ENCODE measurements at regions not wholly inside any gene's neighbourhood (a gene's known extent, or its start where the extent isn't known, plus 50 kb on each side); places are given as distances from the start of the nearest gene placed in this dataset.

GRCh38 chr17:70896843-70897242 is 727.5 kb downstream of the KCNJ2 start:
- DNase-seq (no peak), FAIRE-seq (no peak)
- no peaks in the 10 kb centered on the region for H3K27me3 ChIP-seq (ENCODE audit: control insufficient read depth, insufficient read depth, low read length)
- no peaks in the 10 kb centered on the region for H3K4me1 ChIP-seq (ENCODE audit: control insufficient read depth in 2 of 3, insufficient read depth in 2 of 3, low read depth in 1 of 3, low read length in 3 of 3)
- H3K27ac ChIP-seq (ENCODE audit: low read depth in 2 of 2, low read length in 2 of 2), result no peak overlapping the region
- no peak overlapping the region for H3K9ac ChIP-seq (ENCODE audit: low read length in 3 of 3)
- no peak for TF ChIP-seq CTCF (IDR thresholded peaks at IDR 0.05; ENCODE audit: borderline replicate concordance, extremely low read depth, insufficient read depth)
- no peaks in the 10 kb centered on the region for H3K36me3 ChIP-seq (ENCODE audit: control insufficient read depth in 2 of 3, insufficient read depth in 3 of 3, low read length in 3 of 3)
- H3K9me3 ChIP-seq (ENCODE audit: control insufficient read depth in 2 of 3, insufficient read depth in 1 of 3, low read length in 3 of 3), result peaks cover 0 to 2% (median 0%) of the 10 kb centered on the region in 3 donors
- no peak overlapping the region for H3K4me3 ChIP-seq (ENCODE audit: low read length in 3 of 3)
- intact Hi-C loops (cut with DNase I), result no loop called here

DNA sequence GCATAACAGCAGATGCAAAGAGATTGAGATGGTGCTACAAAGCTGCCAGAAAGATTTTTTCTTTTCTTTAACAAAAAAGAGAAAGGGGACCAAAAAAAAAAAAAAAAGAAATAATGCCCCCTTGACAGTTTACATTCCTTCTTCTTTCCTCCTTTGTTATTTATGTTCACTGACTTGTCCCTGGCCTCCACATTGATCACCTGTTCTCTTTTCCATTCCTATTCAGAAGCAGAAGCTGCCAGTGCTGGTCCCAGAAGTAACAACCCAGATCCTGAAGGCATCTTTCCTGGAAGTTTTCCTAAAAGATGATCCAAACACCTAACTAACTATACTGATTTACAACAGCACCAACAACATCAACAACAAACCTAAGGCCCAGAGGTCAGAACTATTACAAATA is 728.1 kb downstream of the KCNJ2 start:
- intact Hi-C loops (cut with DNase I), result no loop called here
- DNase-seq (no peak), FAIRE-seq (no peak)
- H3K4me1 ChIP-seq (ENCODE audit: control insufficient read depth in 2 of 3, insufficient read depth in 2 of 3, low read depth in 1 of 3, low read length in 3 of 3), result no peaks in the 10 kb centered on the region
- H3K36me3 ChIP-seq (ENCODE audit: control insufficient read depth in 2 of 3, insufficient read depth in 3 of 3, low read length in 3 of 3), result no peaks in the 10 kb centered on the region
- H3K27ac ChIP-seq (ENCODE audit: low read depth in 2 of 2, low read length in 2 of 2), result no peak overlapping the region
- peaks cover 0 to 2% (median 0%) of the 10 kb centered on the region in 3 donors for H3K9me3 ChIP-seq (ENCODE audit: control insufficient read depth in 2 of 3, insufficient read depth in 1 of 3, low read length in 3 of 3)
- H3K27me3 ChIP-seq (ENCODE audit: control insufficient read depth, insufficient read depth, low read length), result no peaks in the 10 kb centered on the region
- H3K4me3 ChIP-seq (ENCODE audit: low read length in 3 of 3), result no peak overlapping the region
- TF ChIP-seq CTCF (IDR thresholded peaks at IDR 0.05; ENCODE audit: borderline replicate concordance, extremely low read depth, insufficient read depth), result no peak
- no peak overlapping the region for H3K9ac ChIP-seq (ENCODE audit: low read length in 3 of 3)

- H3K9ac ChIP-seq (ENCODE audit: low read length in 3 of 3), result no peak overlapping the region
- DNase-seq, result no peak
- no peak overlapping the region for H3K27ac ChIP-seq (ENCODE audit: low read depth in 2 of 2, low read length in 2 of 2)
- no peaks in the 10 kb centered on the region for H3K36me3 ChIP-seq (ENCODE audit: control insufficient read depth in 2 of 3, insufficient read depth in 3 of 3, low read length in 3 of 3)
- peaks cover 0 to 3% (median 2%) of the 10 kb centered on the region in 3 donors for H3K9me3 ChIP-seq (ENCODE audit: control insufficient read depth in 2 of 3, insufficient read depth in 1 of 3, low read length in 3 of 3)
- no peak overlapping the region for H3K4me3 ChIP-seq (ENCODE audit: low read length in 3 of 3)
- FAIRE-seq, result no peak
- no peaks in the 10 kb centered on the region for H3K4me1 ChIP-seq (ENCODE audit: control insufficient read depth in 2 of 3, insufficient read depth in 2 of 3, low read depth in 1 of 3, low read length in 3 of 3)
- intact Hi-C loops (cut with DNase I), result no loop called here
- no peak for TF ChIP-seq CTCF (IDR thresholded peaks at IDR 0.05; ENCODE audit: borderline replicate concordance, extremely low read depth, insufficient read depth)
- H3K27me3 ChIP-seq (ENCODE audit: control insufficient read depth, insufficient read depth, low read length), result no peaks in the 10 kb centered on the region
These were observed 732.5 kb downstream of the KCNJ2 start for GRCh38 chr17:70901870-70902269.

GRCh38 chr17:70905796-70906195 is 736.5 kb downstream of the KCNJ2 start:
- no peaks in the 10 kb centered on the region for H3K4me1 ChIP-seq (ENCODE audit: control insufficient read depth in 2 of 3, insufficient read depth in 2 of 3, low read depth in 1 of 3, low read length in 3 of 3)
- H3K36me3 ChIP-seq (ENCODE audit: control insufficient read depth in 2 of 3, insufficient read depth in 3 of 3, low read length in 3 of 3), result no peaks in the 10 kb centered on the region
- no peak overlapping the region for H3K9ac ChIP-seq (ENCODE audit: low read length in 3 of 3)
- no peak for TF ChIP-seq CTCF (IDR thresholded peaks at IDR 0.05; ENCODE audit: borderline replicate concordance, extremely low read depth, insufficient read depth)
- intact Hi-C loops (cut with DNase I), result no loop called here
- no peak overlapping the region for H3K27ac ChIP-seq (ENCODE audit: low read depth in 2 of 2, low read length in 2 of 2)
- no peaks in the 10 kb centered on the region for H3K27me3 ChIP-seq (ENCODE audit: control insufficient read depth, insufficient read depth, low read length)
- H3K4me3 ChIP-seq (ENCODE audit: low read length in 3 of 3), result no peak overlapping the region
- H3K9me3 ChIP-seq (ENCODE audit: control insufficient read depth in 2 of 3, insufficient read depth in 1 of 3, low read length in 3 of 3), result peaks cover 0 to 3% (median 2%) of the 10 kb centered on the region in 3 donors
- DNase-seq (peak in 3 of 5 donors; percentile 3 to 73 (median 47)), FAIRE-seq (no peak)

Measured in kidney (tissue), 13 donors.